ENCODE measurements at regions not wholly inside any gene's neighbourhood (a gene's known extent, or its start where the extent isn't known, plus 50 kb on each side); places are given as distances from the start of the nearest gene placed in this dataset.

- TF ChIP-seq CTCF (IDR thresholded peaks at IDR 0.05) (no peak), EZH2phosphoT487 (IDR thresholded peaks at IDR 0.05) (no peak), EZH2 (IDR thresholded peaks at IDR 0.05) (no peak)
- Mint-ChIP-seq H3K4me3 (no peak overlapping the region), H3K36me3 (no peaks in the 10 kb centered on the region), H3K27ac (no peak overlapping the region), H3K9me3 (peaks cover 5% of the 10 kb centered on the region), H3K4me1 (peaks cover 7% of the 10 kb centered on the region), H3K27me3 (ENCODE audit: insufficient read depth, low read depth) (no peaks in the 10 kb centered on the region)
- no peak for DNase-seq (ENCODE audit: low spot score)
- H3K4me2 ChIP-seq, result no peak overlapping the region
- no peaks in the 10 kb centered on the region for H3K36me3 ChIP-seq
- no peaks in the 10 kb centered on the region for H3K4me1 ChIP-seq
- no peaks in the 10 kb centered on the region for H3K79me2 ChIP-seq (ENCODE audit: low read depth)
- H2AFZ ChIP-seq (replicated peaks), result no peak overlapping the region
- no peaks in the 10 kb centered on the region for H4K20me1 ChIP-seq (ENCODE audit: low read depth)
- H3K4me3 ChIP-seq, result no peak overlapping the region
- no peak overlapping the region for H3K27ac ChIP-seq
- H3K9ac ChIP-seq, result no peak overlapping the region
- no peaks in the 10 kb centered on the region for H3F3A ChIP-seq (ENCODE audit: low read depth)
- H3K9me3 ChIP-seq (ENCODE audit: low read depth), result no peaks in the 10 kb centered on the region
- no peaks in the 10 kb centered on the region for H3K27me3 ChIP-seq
Measured at GRCh38 chr11:24163146-24163545, 333.7 kb upstream of the LUZP2 start.

- Histone ChIP-seq H3K79me2 (ENCODE audit: low read depth) (no peaks in the 10 kb centered on the region), H3K9ac (no peak overlapping the region), H3K9me3 (ENCODE audit: low read depth) (no peaks in the 10 kb centered on the region), H3K27me3 (no peaks in the 10 kb centered on the region), H4K20me1 (ENCODE audit: low read depth) (no peaks in the 10 kb centered on the region), H3K4me1 (no peaks in the 10 kb centered on the region), H3K27ac (no peak overlapping the region), H3K4me2 (no peak overlapping the region), H3K36me3 (no peaks in the 10 kb centered on the region), H3K4me3 (no peak overlapping the region), H3F3A (ENCODE audit: low read depth) (no peaks in the 10 kb centered on the region), H2AFZ (replicated peaks) (no peak overlapping the region)
- H3K4me1 Mint-ChIP-seq, result peaks cover 7% of the 10 kb centered on the region
- no peak for TF ChIP-seq EZH2 (IDR thresholded peaks at IDR 0.05)
- no peak for TF ChIP-seq CTCF (IDR thresholded peaks at IDR 0.05)
- no peak for TF ChIP-seq EZH2phosphoT487 (IDR thresholded peaks at IDR 0.05)
- H3K27me3 Mint-ChIP-seq (ENCODE audit: insufficient read depth, low read depth), result no peaks in the 10 kb centered on the region
- H3K36me3 Mint-ChIP-seq, result no peaks in the 10 kb centered on the region
- no peak overlapping the region for H3K4me3 Mint-ChIP-seq
- H3K9me3 Mint-ChIP-seq, result peaks cover 5% of the 10 kb centered on the region
- DNase-seq (ENCODE audit: low spot score), result no peak
- no peak overlapping the region for H3K27ac Mint-ChIP-seq
Measured at GRCh38 chr11:24163841-24164240, 333.0 kb upstream of the LUZP2 start.

GRCh38 chr11:24171869-24172268 lies 325.0 kb upstream of the LUZP2 start:
- Mint-ChIP-seq H3K4me3 (no peak overlapping the region), H3K9me3 (no peaks in the 10 kb centered on the region)

More at GRCh38 chr11:24171869-24172268, 325.0 kb upstream of the LUZP2 start:
- Histone ChIP-seq H2AFZ (replicated peaks) (no peak overlapping the region), H3F3A (ENCODE audit: low read depth) (no peaks in the 10 kb centered on the region), H3K27ac (no peak overlapping the region), H3K4me3 (no peak overlapping the region), H3K4me1 (no peaks in the 10 kb centered on the region), H3K36me3 (no peaks in the 10 kb centered on the region), H4K20me1 (ENCODE audit: low read depth) (no peaks in the 10 kb centered on the region), H3K79me2 (ENCODE audit: low read depth) (no peaks in the 10 kb centered on the region), H3K4me2 (no peak overlapping the region), H3K9me3 (ENCODE audit: low read depth) (no peaks in the 10 kb centered on the region), H3K9ac (no peak overlapping the region), H3K27me3 (no peaks in the 10 kb centered on the region)
- no peak for DNase-seq (ENCODE audit: low spot score)
- no peak for TF ChIP-seq EZH2 (IDR thresholded peaks at IDR 0.05)
- TF ChIP-seq CTCF (IDR thresholded peaks at IDR 0.05), result no peak
- no peak for TF ChIP-seq EZH2phosphoT487 (IDR thresholded peaks at IDR 0.05)
- Mint-ChIP-seq H3K4me1 (no peaks in the 10 kb centered on the region), H3K27me3 (ENCODE audit: insufficient read depth, low read depth) (no peaks in the 10 kb centered on the region), H3K27ac (no peak overlapping the region), H3K36me3 (no peaks in the 10 kb centered on the region)

Measured in neural progenitor cell (in vitro differentiated cells).